ENCODE measurements at regions not wholly inside any gene's neighbourhood (a gene's known extent, or its start where the extent isn't known, plus 50 kb on each side); places are given as distances from the start of the nearest gene placed in this dataset.

DNA sequence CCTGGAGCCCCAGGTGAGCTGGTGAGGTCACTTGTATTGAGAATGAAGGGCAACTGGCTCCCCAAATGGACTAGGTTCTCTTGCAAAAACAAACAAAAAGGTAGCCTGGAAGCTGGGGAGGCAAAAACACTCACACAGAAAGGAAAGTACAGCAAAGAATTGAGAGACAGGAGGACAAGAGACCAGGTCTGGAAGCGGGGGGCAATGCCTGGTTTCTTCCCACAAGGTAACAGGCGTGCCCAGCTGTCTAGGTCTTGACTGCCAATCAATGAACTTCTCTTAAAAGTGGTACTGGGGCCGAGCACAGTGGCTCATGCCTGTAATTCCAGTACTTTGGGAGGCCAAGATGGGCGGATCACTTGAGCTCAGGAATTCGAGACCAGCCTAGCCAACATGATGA, 356.4 kb upstream of the TSHZ3 start:
- no peak for DNase-seq
- Histone ChIP-seq H3K9me3 (ENCODE audit: low read length) (no peaks in the 10 kb centered on the region), H3K27me3 (ENCODE audit: low read length) (no peaks in the 10 kb centered on the region), H3K79me2 (ENCODE audit: low read length) (no peaks in the 10 kb centered on the region), H3K4me3 (ENCODE audit: low read length) (no peak overlapping the region), H3K4me1 (ENCODE audit: low read length) (no peaks in the 10 kb centered on the region), H3K9me2 (replicated peaks; ENCODE audit: insufficient read depth, low read length) (no peaks in the 10 kb centered on the region), H3K4me2 (ENCODE audit: low read depth, low read length, poor library complexity, severe bottlenecking) (no peak overlapping the region), H2AFZ (ENCODE audit: low read length) (no peak overlapping the region), H3K27ac (ENCODE audit: low read length) (no peak overlapping the region), H3K9ac (ENCODE audit: low read length) (no peak overlapping the region), H4K20me1 (ENCODE audit: insufficient read depth, low read depth, low read length) (no peaks in the 10 kb centered on the region), H3K36me3 (ENCODE audit: insufficient read depth, low read length) (no peaks in the 10 kb centered on the region)

GRCh38 chr19:31706131-31706530, 356.9 kb upstream of the TSHZ3 start:
- H3K9me2 ChIP-seq (replicated peaks; ENCODE audit: insufficient read depth, low read length) = no peaks in the 10 kb centered on the region

GRCh38 chr19:31706691-31707620, 357.7 kb upstream of the TSHZ3 start:
- no peak overlapping the region for H3K27ac ChIP-seq (ENCODE audit: low read length)
- H3K4me2 ChIP-seq (ENCODE audit: low read depth, low read length, poor library complexity, severe bottlenecking) = no peak overlapping the region
- no peaks in the 10 kb centered on the region for H3K4me1 ChIP-seq (ENCODE audit: low read length)
- no peak for DNase-seq
- no peak overlapping the region for H3K4me3 ChIP-seq (ENCODE audit: low read length)
- H3K9me2 ChIP-seq (replicated peaks; ENCODE audit: insufficient read depth, low read length) = no peaks in the 10 kb centered on the region
- no peaks in the 10 kb centered on the region for H3K79me2 ChIP-seq (ENCODE audit: low read length)
- no peaks in the 10 kb centered on the region for H3K36me3 ChIP-seq (ENCODE audit: insufficient read depth, low read length)
- H2AFZ ChIP-seq (ENCODE audit: low read length) = no peak overlapping the region
- no peaks in the 10 kb centered on the region for H3K27me3 ChIP-seq (ENCODE audit: low read length)
- no peaks in the 10 kb centered on the region for H3K9me3 ChIP-seq (ENCODE audit: low read length)
- no peaks in the 10 kb centered on the region for H4K20me1 ChIP-seq (ENCODE audit: insufficient read depth, low read depth, low read length)
- no peak overlapping the region for H3K9ac ChIP-seq (ENCODE audit: low read length)

More at GRCh38 chr19:31706131-31706530, 356.9 kb upstream of the TSHZ3 start:
- Histone ChIP-seq H4K20me1 (ENCODE audit: insufficient read depth, low read depth, low read length) (no peaks in the 10 kb centered on the region), H3K27ac (ENCODE audit: low read length) (no peak overlapping the region), H3K4me1 (ENCODE audit: low read length) (no peaks in the 10 kb centered on the region), H3K4me3 (ENCODE audit: low read length) (no peak overlapping the region), H3K27me3 (ENCODE audit: low read length) (no peaks in the 10 kb centered on the region), H3K4me2 (ENCODE audit: low read depth, low read length, poor library complexity, severe bottlenecking) (no peak overlapping the region), H3K9ac (ENCODE audit: low read length) (no peak overlapping the region), H3K9me3 (ENCODE audit: low read length) (no peaks in the 10 kb centered on the region), H2AFZ (ENCODE audit: low read length) (no peak overlapping the region), H3K79me2 (ENCODE audit: low read length) (no peaks in the 10 kb centered on the region), H3K36me3 (ENCODE audit: insufficient read depth, low read length) (no peaks in the 10 kb centered on the region)
- no peak for DNase-seq

DNA sequence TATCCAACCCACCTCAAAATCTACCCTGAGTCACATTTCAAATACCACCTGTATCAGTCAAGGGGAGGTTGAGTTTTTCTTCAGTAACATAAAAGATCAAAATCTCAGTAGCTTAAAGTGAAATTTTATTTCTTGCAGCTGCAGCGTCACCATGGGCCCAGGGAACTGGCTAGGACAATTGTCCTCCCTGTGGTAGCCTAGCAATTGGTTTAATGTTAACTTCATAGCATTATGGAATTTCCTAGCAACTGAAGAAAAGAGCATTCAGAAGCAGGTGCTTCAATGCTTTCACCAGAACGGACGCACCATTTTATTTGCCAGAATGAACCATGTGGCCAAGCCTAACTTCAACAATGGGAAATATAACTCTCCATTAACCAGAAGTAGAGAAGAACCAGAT, 359.3 kb upstream of the TSHZ3 start:
- Histone ChIP-seq H2AFZ (ENCODE audit: low read length) (no peak overlapping the region), H3K4me1 (ENCODE audit: low read length) (no peaks in the 10 kb centered on the region), H3K27me3 (ENCODE audit: low read length) (no peaks in the 10 kb centered on the region)

GRCh38 chr19:31709476-31709875, 360.2 kb upstream of the TSHZ3 start:
- no peaks in the 10 kb centered on the region for H3K9me3 ChIP-seq (ENCODE audit: low read length)
- H3K27ac ChIP-seq (ENCODE audit: low read length) = no peak overlapping the region
- H3K4me1 ChIP-seq (ENCODE audit: low read length) = no peaks in the 10 kb centered on the region
- DNase-seq = no peak
- no peaks in the 10 kb centered on the region for H3K27me3 ChIP-seq (ENCODE audit: low read length)
- no peaks in the 10 kb centered on the region for H3K79me2 ChIP-seq (ENCODE audit: low read length)
- H3K9me2 ChIP-seq (replicated peaks; ENCODE audit: insufficient read depth, low read length) = no peaks in the 10 kb centered on the region
- H3K4me3 ChIP-seq (ENCODE audit: low read length) = no peak overlapping the region
- H3K4me2 ChIP-seq (ENCODE audit: low read depth, low read length, poor library complexity, severe bottlenecking) = no peak overlapping the region
- no peak overlapping the region for H2AFZ ChIP-seq (ENCODE audit: low read length)
- no peaks in the 10 kb centered on the region for H4K20me1 ChIP-seq (ENCODE audit: insufficient read depth, low read depth, low read length)
- H3K9ac ChIP-seq (ENCODE audit: low read length) = no peak overlapping the region
- H3K36me3 ChIP-seq (ENCODE audit: insufficient read depth, low read length) = no peaks in the 10 kb centered on the region

More for the DNA sequence above, 359.3 kb upstream of the TSHZ3 start:
- Histone ChIP-seq H4K20me1 (ENCODE audit: insufficient read depth, low read depth, low read length) (no peaks in the 10 kb centered on the region), H3K79me2 (ENCODE audit: low read length) (no peaks in the 10 kb centered on the region), H3K9ac (ENCODE audit: low read length) (no peak overlapping the region), H3K4me2 (ENCODE audit: low read depth, low read length, poor library complexity, severe bottlenecking) (no peak overlapping the region), H3K27ac (ENCODE audit: low read length) (no peak overlapping the region), H3K9me2 (replicated peaks; ENCODE audit: insufficient read depth, low read length) (no peaks in the 10 kb centered on the region), H3K9me3 (ENCODE audit: low read length) (no peaks in the 10 kb centered on the region), H3K36me3 (ENCODE audit: insufficient read depth, low read length) (no peaks in the 10 kb centered on the region), H3K4me3 (ENCODE audit: low read length) (no peak overlapping the region)
- no peak for DNase-seq

GRCh38 chr19:31715249-31715945, 366.2 kb upstream of the TSHZ3 start:
- Histone ChIP-seq H3K4me3 (ENCODE audit: low read length) (no peak overlapping the region), H2AFZ (ENCODE audit: low read length) (no peak overlapping the region), H3K9me2 (replicated peaks; ENCODE audit: insufficient read depth, low read length) (no peaks in the 10 kb centered on the region), H3K9me3 (ENCODE audit: low read length) (no peaks in the 10 kb centered on the region), H3K36me3 (ENCODE audit: insufficient read depth, low read length) (no peaks in the 10 kb centered on the region), H3K27ac (ENCODE audit: low read length) (no peak overlapping the region), H3K9ac (ENCODE audit: low read length) (no peak overlapping the region), H3K4me2 (ENCODE audit: low read depth, low read length, poor library complexity, severe bottlenecking) (no peak overlapping the region), H3K27me3 (ENCODE audit: low read length) (no peaks in the 10 kb centered on the region), H3K79me2 (ENCODE audit: low read length) (no peaks in the 10 kb centered on the region), H3K4me1 (ENCODE audit: low read length) (no peaks in the 10 kb centered on the region), H4K20me1 (ENCODE audit: insufficient read depth, low read depth, low read length) (no peaks in the 10 kb centered on the region)
- no peak for DNase-seq

DNA sequence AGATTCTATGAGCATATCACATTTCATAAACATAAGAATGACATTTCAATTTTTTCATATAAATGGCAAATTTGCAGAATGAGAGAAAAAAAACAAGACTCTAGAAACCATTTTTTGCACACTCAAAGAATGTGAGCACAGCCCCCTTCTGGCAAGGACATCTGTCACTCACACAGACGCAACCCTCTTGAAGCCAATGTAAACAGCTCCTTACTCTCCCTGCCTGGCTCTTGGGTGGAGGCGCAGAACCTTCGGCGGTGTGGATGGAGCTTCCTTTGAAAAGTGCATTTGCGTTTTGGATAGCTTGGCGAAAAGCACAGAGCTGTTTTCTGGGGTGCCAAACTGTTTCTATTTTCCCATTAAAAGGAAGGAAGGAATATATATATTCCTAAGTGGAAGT, 367.6 kb upstream of the TSHZ3 start:
- no peak overlapping the region for H3K4me3 ChIP-seq (ENCODE audit: low read length)
- H4K20me1 ChIP-seq (ENCODE audit: insufficient read depth, low read depth, low read length) = no peaks in the 10 kb centered on the region
- H3K9ac ChIP-seq (ENCODE audit: low read length) = no peak overlapping the region
- H2AFZ ChIP-seq (ENCODE audit: low read length) = no peak overlapping the region
- H3K4me1 ChIP-seq (ENCODE audit: low read length) = no peaks in the 10 kb centered on the region
- no peak for DNase-seq
- H3K9me2 ChIP-seq (replicated peaks; ENCODE audit: insufficient read depth, low read length) = no peaks in the 10 kb centered on the region
- no peak overlapping the region for H3K4me2 ChIP-seq (ENCODE audit: low read depth, low read length, poor library complexity, severe bottlenecking)
- H3K27ac ChIP-seq (ENCODE audit: low read length) = no peak overlapping the region
- no peaks in the 10 kb centered on the region for H3K36me3 ChIP-seq (ENCODE audit: insufficient read depth, low read length)
- no peaks in the 10 kb centered on the region for H3K79me2 ChIP-seq (ENCODE audit: low read length)
- H3K9me3 ChIP-seq (ENCODE audit: low read length) = no peaks in the 10 kb centered on the region
- H3K27me3 ChIP-seq (ENCODE audit: low read length) = no peaks in the 10 kb centered on the region

DNA sequence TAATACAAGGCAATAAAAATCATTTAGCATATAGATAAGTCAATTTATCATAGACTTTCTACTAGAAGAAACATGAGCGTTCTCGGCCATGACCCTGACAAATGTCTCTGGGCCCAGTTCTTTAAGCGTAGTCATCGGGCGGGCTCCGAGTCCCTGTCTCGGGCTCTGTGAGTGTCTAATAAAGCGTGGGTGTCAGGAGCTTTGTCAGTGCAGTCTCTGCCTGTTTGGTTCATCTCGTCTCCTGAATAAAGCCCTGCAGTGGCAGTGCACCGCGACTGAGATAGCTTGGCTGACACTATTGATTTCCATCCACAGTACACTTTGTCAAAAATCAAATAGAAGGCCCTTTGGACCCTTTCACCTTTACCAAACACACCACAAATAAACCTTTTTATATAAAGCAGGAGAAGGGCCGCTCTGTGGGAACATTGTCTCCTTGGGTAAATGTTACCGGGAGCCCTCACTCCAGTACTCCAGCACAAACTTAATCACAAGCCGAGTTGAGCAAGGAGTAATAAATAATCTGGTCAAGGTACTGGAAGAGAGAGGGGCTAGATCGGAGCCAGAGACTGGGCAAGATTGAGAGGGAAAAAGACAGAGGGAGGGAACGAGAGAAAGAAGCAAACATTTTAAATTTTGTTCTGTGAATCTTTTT, 368.2 kb upstream of the TSHZ3 start:
- no peaks in the 10 kb centered on the region for H4K20me1 ChIP-seq (ENCODE audit: insufficient read depth, low read depth, low read length)
- no peaks in the 10 kb centered on the region for H3K9me2 ChIP-seq (replicated peaks; ENCODE audit: insufficient read depth, low read length)
- no peak overlapping the region for H3K4me2 ChIP-seq (ENCODE audit: low read depth, low read length, poor library complexity, severe bottlenecking)
- no peak overlapping the region for H2AFZ ChIP-seq (ENCODE audit: low read length)
- no peak for DNase-seq
- no peaks in the 10 kb centered on the region for H3K79me2 ChIP-seq (ENCODE audit: low read length)
- H3K27ac ChIP-seq (ENCODE audit: low read length) = no peak overlapping the region
- no peaks in the 10 kb centered on the region for H3K4me1 ChIP-seq (ENCODE audit: low read length)
- no peaks in the 10 kb centered on the region for H3K27me3 ChIP-seq (ENCODE audit: low read length)
- H3K36me3 ChIP-seq (ENCODE audit: insufficient read depth, low read length) = no peaks in the 10 kb centered on the region
- H3K4me3 ChIP-seq (ENCODE audit: low read length) = no peak overlapping the region
- H3K9ac ChIP-seq (ENCODE audit: low read length) = no peak overlapping the region
- no peaks in the 10 kb centered on the region for H3K9me3 ChIP-seq (ENCODE audit: low read length)
